Fibroblast of lung (primary cell): ENCODE measurements at regions not wholly inside any gene's neighbourhood (a gene's known extent, or its start where the extent isn't known, plus 50 kb on each side); places are given as distances from the start of the nearest gene placed in this dataset.

Source experiments
- CTCF ChIP-seq, 2 donors: IDR thresholded peaks in 1 of 2; conservative IDR thresholded peaks in 1 of 2; 1 replicate in 1 of 2; 2 replicates in 1 of 2; pipeline ENCODE4 v1.5.1; 2011 to 2012; ENCODE audit warnings: low read length in 2 of 2, control low read depth in 1 of 2, inconsistent platforms in 1 of 2, low read depth in 1 of 2, mild to moderate bottlenecking in 1 of 2
- EZH2 ChIP-seq: IDR thresholded peaks from 2 replicates; pipeline ENCODE4 v1.5.1; 2012; ENCODE audit warnings: low read length, control low read depth, mild to moderate bottlenecking; ENCODE audit errors: missing control alignments

DNA sequence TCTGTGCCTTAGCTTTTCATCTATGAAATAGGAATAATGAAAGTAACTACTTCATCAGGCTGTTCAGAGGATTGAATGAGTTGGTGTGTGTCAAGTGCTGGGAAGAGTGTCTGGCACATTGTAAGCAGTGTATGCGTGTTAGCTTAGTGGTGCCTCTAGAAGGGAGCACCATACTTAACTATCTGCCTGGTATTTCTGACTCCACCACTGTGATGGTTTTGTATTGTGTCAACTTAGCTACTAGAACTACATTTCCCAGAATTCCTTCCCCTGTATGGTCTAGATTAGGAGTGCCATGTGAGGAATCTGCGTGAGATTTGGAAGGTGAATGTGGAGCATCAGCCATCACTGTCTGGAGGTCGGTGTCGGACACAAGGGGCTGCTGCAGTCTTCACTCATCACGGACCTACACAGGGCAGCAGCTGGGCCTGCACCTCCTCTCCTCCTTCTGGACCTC, 115.4 kb upstream of the GALNT15 start:
- TF ChIP-seq CTCF (conservative IDR thresholded peaks at IDR 0.05 in 1 of 2, IDR thresholded peaks at IDR 0.05 in 1 of 2; ENCODE audit: low read depth in 1 of 2, low read length in 2 of 2) (no peak), EZH2 (no peak)
